HG03175 (cell line): ENCODE measurements at regions not wholly inside any gene's neighbourhood (a gene's known extent, or its start where the extent isn't known, plus 50 kb on each side); places are given as distances from the start of the nearest gene placed in this dataset.

Experiments used
- ATAC-seq: cut with Tn5 transposase; IDR thresholded peaks from one replicate; pipeline ENCODE4 v1.9.1; 2021; ENCODE audit warnings: mild to moderate bottlenecking, moderate library complexity; ENCODE audit not compliant: unreplicated experiment

GRCh38 chr5:92472981-92473566 lies 1090.0 kb upstream of the ARRDC3 start:
- no peak for ATAC-seq

GRCh38 chr5:92471861-92472260 lies 1088.7 kb upstream of the ARRDC3 start:
- ATAC-seq, result no peak

GRCh38 chr5:92470770-92471169 lies 1087.7 kb upstream of the ARRDC3 start:
- ATAC-seq, result no peak

GRCh38 chr5:92468295-92468694 lies 1085.2 kb upstream of the ARRDC3 start:
- no peak for ATAC-seq

- no peak for ATAC-seq
Measured at GRCh38 chr5:92467695-92468094, 1084.6 kb upstream of the ARRDC3 start.

GRCh38 chr5:92460505-92460904 lies 1077.4 kb upstream of the ARRDC3 start:
- no peak for ATAC-seq

GRCh38 chr5:92459654-92460053 lies 1076.5 kb upstream of the ARRDC3 start:
- no peak for ATAC-seq

GRCh38 chr5:92455011-92455410 lies 1071.9 kb upstream of the ARRDC3 start:
- ATAC-seq, result peak; percentile 98

- no peak for ATAC-seq
Measured at GRCh38 chr5:92444888-92445287, 1061.8 kb upstream of the ARRDC3 start.

GRCh38 chr5:92435781-92436180 lies 1052.7 kb upstream of the ARRDC3 start:
- ATAC-seq, result no peak

GRCh38 chr5:92429646-92430045 lies 1046.5 kb upstream of the ARRDC3 start:
- no peak for ATAC-seq

- ATAC-seq, result no peak
Measured at GRCh38 chr5:92428415-92428814, 1045.3 kb upstream of the ARRDC3 start.

- no peak for ATAC-seq
Measured at GRCh38 chr5:92424785-92425426, 1041.8 kb upstream of the ARRDC3 start.

GRCh38 chr5:92421942-92422341 lies 1038.8 kb upstream of the ARRDC3 start:
- ATAC-seq, result no peak

GRCh38 chr5:92421196-92421595 lies 1038.1 kb upstream of the ARRDC3 start:
- no peak for ATAC-seq

GRCh38 chr5:92419261-92419660 lies 1036.1 kb upstream of the ARRDC3 start:
- no peak for ATAC-seq

GRCh38 chr5:92418341-92418740 lies 1035.2 kb upstream of the ARRDC3 start:
- ATAC-seq, result no peak

GRCh38 chr5:92409134-92409533 lies 1026.0 kb upstream of the ARRDC3 start:
- no peak for ATAC-seq

- ATAC-seq, result no peak
Measured at GRCh38 chr5:92402956-92403702, 1020.0 kb upstream of the ARRDC3 start.

- no peak for ATAC-seq
Measured at GRCh38 chr5:92402045-92402444, 1018.9 kb upstream of the ARRDC3 start.

- ATAC-seq, result no peak
Measured at GRCh38 chr5:92401492-92401891, 1018.4 kb upstream of the ARRDC3 start.

- ATAC-seq, result no peak
Measured at GRCh38 chr5:92394936-92395335, 1011.8 kb upstream of the ARRDC3 start.
